Motor neuron (in vitro differentiated cells): ENCODE measurements at regions not wholly inside any gene's neighbourhood (a gene's known extent, or its start where the extent isn't known, plus 50 kb on each side); places are given as distances from the start of the nearest gene placed in this dataset.
A peak's percentile ranks its signal among the peaks of the same experiment; 100 is the strongest.

ENCODE experiments used
- ATAC-seq, 8 experiments: fragments of 200-7000 bp; cut with Tn5 transposase; replicated peaks in 6 of 8; 2 replicates each; pipeline ENCODE4 v1.8.0; 2021; ENCODE audit warnings: mild to moderate bottlenecking in 8 of 8, moderate library complexity in 8 of 8
- H3K27ac ChIP-seq, 2 donors: fragments of 250-450 bp; sonication (Bioruptor Pico); 2 replicates each; pipeline ENCODE4 v1.9.0; 2021; ENCODE audit warnings: antibody characterized with exemption in 2 of 2, mild to moderate bottlenecking in 2 of 2, moderate library complexity in 1 of 2
- H3K4me1 ChIP-seq, 2 donors: fragments of 250-450 bp; sonication (Bioruptor Pico); replicated peaks in 1 of 2; 2 replicates each; pipeline ENCODE4 v1.6.1; 2021; ENCODE audit warnings: antibody characterized with exemption in 2 of 2, mild to moderate bottlenecking in 2 of 2, moderate library complexity in 1 of 2
- H3K4me3 ChIP-seq, 5 donors: fragments of 250-450 bp; sonication (Bioruptor Pico); 2 replicates each; pipeline ENCODE4 v1.9.0; 2021; ENCODE audit warnings: antibody characterized with exemption in 5 of 5, mild to moderate bottlenecking in 5 of 5, moderate library complexity in 4 of 5
- WGBS, 10 experiments: fragments of 450-650 bp; shearing (Covaris generic); methylation state at CpG; one replicate each; pipeline ENCODE4 v1.0.0; 2022; 5-methylcytosine and 5-hydroxymethylcytosine counted together
- in situ Hi-C, 9 experiments: fragments of 400-800 bp; cut with MboI; loops; one replicate each; pipeline ENCODE4 v1.15.0; 2021; ENCODE audit warnings: low sequenced_read_pairs in 9 of 9, low pct_unique_long_range_greater_than_20kb in 2 of 9; ENCODE audit not compliant: unreplicated experiment in 9 of 9

GRCh38 chr6:88220493-88220892 lies 54.3 kb upstream of the CNR1 start:
- H3K4me3 ChIP-seq, result no peak overlapping the region
- ATAC-seq, result peak in 3 of 8 experiments; percentile 45 to 63 (median 52)
- no peak overlapping the region for H3K27ac ChIP-seq
- 0 to 87% (median 76%) methylated on average over 1 to 2 of the region's 2 CpGs; no CpG with 5 or more reads in 4 of the 10 experiments for WGBS, 10 experiments
- peaks cover 13 to 23% of the 10 kb centered on the region in 2 donors for H3K4me1 ChIP-seq
- in situ Hi-C loops, result no loop called here

- no peak overlapping the region for H3K4me3 ChIP-seq
- H3K27ac ChIP-seq, result peak overlapping the region in 1 of 2 donors; percentile 15
- WGBS, 10 experiments, result 20 to 92% (median 75%) methylated on average over 1 to 2 of the region's 2 CpGs; no CpG with 5 or more reads in 1 of the 10 experiments
- H3K4me1 ChIP-seq, result peaks cover 21 to 42% of the 10 kb centered on the region in 2 donors
- peak in 5 of 8 experiments; percentile 47 to 86 (median 64) for ATAC-seq
- in situ Hi-C loops, result no loop called here
Measured at GRCh38 chr6:88216182-88216581, 50.0 kb upstream of the CNR1 start.
